HUES6 (cell line): ENCODE measurements at regions not wholly inside any gene's neighbourhood (a gene's known extent, or its start where the extent isn't known, plus 50 kb on each side); places are given as distances from the start of the nearest gene placed in this dataset.

Source experiments
- H3K27ac ChIP-seq: 2 replicates; pipeline ENCODE4 v1.7.0; 2013; ENCODE audit warnings: low read depth, mild to moderate bottlenecking, low read length, inconsistent platforms
- H3K27me3 ChIP-seq: 2 replicates; pipeline ENCODE4 v1.6.1; 2013; ENCODE audit warnings: low read length; ENCODE audit not compliant: control insufficient read depth, insufficient read depth
- H3K36me3 ChIP-seq: 2 replicates; pipeline ENCODE4 v1.6.1; 2013; ENCODE audit warnings: low read length; ENCODE audit not compliant: control insufficient read depth, insufficient read depth
- H3K4me1 ChIP-seq: 2 replicates; pipeline ENCODE4 v1.6.1; 2013; ENCODE audit warnings: low read length; ENCODE audit not compliant: control insufficient read depth, insufficient read depth
- H3K4me3 ChIP-seq: 2 replicates; pipeline ENCODE4 v1.5.1; 2013; ENCODE audit warnings: low read depth, low read length
- H3K9ac ChIP-seq: one replicate; pipeline ENCODE4 v1.6.1; 2013; ENCODE audit warnings: mild to moderate bottlenecking, low read length
- H3K9me3 ChIP-seq: 2 replicates; pipeline ENCODE4 v1.6.1; 2013; ENCODE audit warnings: low read depth, low read length; ENCODE audit not compliant: control insufficient read depth, insufficient read depth

DNA sequence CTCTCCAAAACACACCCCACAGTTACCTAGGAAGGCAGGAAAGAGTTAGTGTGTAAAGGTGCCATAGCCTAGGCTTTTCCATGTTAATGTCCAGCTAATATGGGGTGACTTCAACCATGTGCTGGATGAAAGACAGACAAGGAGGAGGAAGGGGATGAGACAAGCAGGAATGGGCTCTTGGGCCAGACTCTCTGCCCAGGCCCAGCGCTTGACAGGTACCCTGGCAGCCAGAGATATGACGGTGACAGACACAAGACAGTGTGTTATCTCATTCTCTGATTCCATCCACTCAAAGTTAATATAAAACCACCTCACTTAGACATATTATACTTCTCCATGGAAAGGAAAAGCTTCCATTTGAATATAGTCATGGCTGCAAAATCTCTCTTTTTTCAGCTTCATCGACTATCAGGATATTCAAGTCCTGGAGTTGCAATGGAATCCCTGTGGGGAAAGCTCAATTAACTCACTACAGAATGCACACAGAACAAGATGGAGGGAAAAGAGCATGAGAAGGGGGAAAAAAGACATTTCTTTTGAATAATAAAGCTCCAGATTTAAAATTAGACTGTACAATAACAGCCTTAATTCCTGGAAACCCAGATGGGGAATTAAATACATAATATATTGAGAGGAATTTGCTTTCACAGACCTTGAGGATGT, 596.7 kb downstream of the TOX3 start:
- Histone ChIP-seq H3K9me3 (no peaks in the 10 kb centered on the region), H3K27ac (no peak overlapping the region), H3K4me1 (peaks cover 33% of the 10 kb centered on the region), H3K36me3 (no peaks in the 10 kb centered on the region), H3K9ac (no peak overlapping the region), H3K4me3 (no peak overlapping the region), H3K27me3 (no peaks in the 10 kb centered on the region)

DNA sequence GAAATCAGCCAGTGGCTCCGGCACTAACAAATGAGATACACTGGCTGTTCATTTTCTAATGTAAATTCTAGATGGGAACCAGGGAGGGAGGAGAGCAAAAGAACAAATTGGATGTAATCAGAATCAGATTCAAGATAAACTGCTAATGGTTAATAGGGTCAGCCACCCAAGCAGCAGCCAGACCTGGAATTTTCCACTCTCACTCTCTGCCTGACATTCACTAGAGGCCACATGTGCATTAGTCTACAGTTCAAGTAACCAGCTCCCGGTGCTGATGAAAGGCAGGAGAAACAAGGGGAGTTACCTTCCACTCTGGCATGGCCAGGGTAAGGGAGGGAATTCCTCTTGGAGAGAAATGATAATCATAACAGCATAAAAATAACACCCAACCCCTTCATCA, 597.7 kb downstream of the TOX3 start:
- Histone ChIP-seq H3K9me3 (no peaks in the 10 kb centered on the region), H3K4me3 (no peak overlapping the region), H3K27ac (no peak overlapping the region)

DNA sequence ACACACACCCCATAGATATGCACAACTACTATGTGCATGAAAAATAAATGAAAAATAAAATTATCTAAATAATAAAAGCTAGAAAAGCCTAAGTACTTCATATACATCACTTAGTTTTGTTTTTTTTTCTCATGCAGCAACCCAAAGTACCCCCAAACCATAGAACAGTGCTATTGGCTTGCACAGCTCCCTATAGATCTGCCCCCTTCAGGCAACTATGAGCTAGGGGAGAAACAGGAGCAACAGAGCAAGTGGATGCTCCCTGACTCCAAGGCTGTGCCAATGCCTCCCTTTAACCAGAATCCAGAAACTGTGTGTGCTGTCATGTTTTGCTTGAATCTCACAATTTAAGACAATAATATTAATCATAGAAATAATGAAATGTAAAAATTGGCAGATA, 605.5 kb downstream of the TOX3 start:
- H3K4me3 ChIP-seq: no peak overlapping the region
- no peaks in the 10 kb centered on the region for H3K9me3 ChIP-seq
- no peaks in the 10 kb centered on the region for H3K36me3 ChIP-seq
- peaks cover 14% of the 10 kb centered on the region for H3K4me1 ChIP-seq
- no peak overlapping the region for H3K27ac ChIP-seq
- H3K9ac ChIP-seq: no peak overlapping the region
- H3K27me3 ChIP-seq: no peaks in the 10 kb centered on the region

More for the DNA sequence above, 597.7 kb downstream of the TOX3 start:
- Histone ChIP-seq H3K9ac (no peak overlapping the region), H3K27me3 (no peaks in the 10 kb centered on the region), H3K36me3 (no peaks in the 10 kb centered on the region), H3K4me1 (peaks cover 33% of the 10 kb centered on the region)

DNA sequence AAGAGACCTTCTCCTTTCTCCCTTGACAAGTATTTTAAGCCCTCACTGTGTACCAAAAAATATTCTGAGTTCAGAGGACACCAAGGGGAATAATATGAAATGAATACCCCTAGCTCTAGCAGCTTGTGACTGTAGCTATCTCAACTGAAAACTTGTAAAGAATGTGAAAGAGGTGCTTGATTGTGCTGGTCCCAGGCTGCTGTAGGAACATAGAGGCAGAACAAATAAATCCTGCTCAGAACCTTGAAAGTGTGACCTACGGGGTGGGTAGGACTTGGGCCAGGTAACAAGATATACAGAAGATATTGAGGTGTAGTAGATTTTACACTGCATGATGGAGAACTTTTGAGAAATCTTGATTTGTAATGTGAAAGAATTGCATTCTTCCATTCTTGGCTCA, 606.8 kb downstream of the TOX3 start:
- Histone ChIP-seq H3K9ac (no peak overlapping the region), H3K36me3 (no peaks in the 10 kb centered on the region), H3K27ac (no peak overlapping the region), H3K4me1 (peaks cover 14% of the 10 kb centered on the region), H3K27me3 (no peaks in the 10 kb centered on the region), H3K4me3 (no peak overlapping the region), H3K9me3 (no peaks in the 10 kb centered on the region)

DNA sequence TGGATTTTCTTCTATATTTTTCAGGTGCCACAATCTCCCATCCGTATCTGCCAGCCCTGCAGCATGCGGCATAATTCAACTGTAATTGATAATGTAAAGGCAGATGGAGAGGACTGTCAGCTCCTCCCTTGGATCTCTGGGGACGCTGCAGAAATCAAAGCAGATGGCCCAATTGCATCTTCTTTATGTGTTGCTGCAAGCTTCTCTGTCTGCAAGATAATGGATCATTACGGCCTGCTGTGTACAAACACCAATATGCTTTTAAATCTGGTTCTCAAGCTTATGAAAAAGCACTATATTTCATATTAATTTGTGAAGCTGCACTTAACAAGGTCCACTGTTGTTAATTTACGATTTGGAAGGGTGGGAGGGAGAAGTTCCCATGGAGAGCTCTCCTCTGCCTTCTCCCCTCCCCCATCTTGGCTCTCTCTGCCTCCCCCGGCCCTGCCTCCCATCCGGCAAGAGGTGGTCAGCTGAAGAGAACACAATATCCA, 607.5 kb downstream of the TOX3 start:
- Histone ChIP-seq H3K9me3 (no peaks in the 10 kb centered on the region), H3K36me3 (no peaks in the 10 kb centered on the region), H3K27me3 (no peaks in the 10 kb centered on the region), H3K4me3 (no peak overlapping the region), H3K9ac (no peak overlapping the region), H3K27ac (no peak overlapping the region), H3K4me1 (peaks cover 14% of the 10 kb centered on the region)

DNA sequence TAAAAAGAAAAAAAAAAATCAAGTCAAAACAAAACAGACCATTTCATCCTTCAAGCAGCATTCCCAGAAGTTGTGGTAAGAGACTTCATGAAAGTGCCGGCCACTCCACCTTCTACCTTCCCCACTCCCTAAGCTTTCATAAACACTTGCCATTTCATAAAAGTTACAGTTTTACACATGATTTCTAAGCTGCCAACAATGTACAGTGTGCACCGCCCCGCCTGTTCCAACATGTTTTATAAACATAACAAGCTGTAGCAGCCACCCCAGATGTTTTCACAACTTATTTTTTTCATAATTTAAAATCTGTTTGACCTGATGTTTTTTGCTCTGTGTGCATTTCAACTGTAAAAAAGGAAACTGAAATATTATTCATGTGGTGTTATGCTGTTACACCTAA, 608.1 kb downstream of the TOX3 start:
- no peak overlapping the region for H3K9ac ChIP-seq

DNA sequence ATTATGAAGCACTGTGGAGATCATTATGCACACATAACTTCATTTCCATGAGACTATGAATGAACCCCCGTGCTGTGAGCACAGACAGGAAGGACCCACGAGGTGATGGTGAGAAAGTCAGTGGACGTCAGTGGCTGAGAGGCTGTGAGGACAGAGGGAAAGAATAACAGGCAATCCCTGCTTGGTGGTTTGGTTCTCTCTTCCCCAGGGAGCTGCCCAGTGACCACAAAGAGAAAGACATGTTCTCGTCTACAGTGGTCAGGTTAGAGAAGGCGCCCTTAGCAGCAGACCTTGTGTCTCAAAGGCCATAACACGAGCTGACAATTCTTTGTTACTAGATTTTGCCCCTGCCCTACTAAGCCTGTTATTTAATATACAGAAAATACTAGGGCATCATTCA, 609.2 kb downstream of the TOX3 start:
- peaks cover 14% of the 10 kb centered on the region for H3K4me1 ChIP-seq
- H3K9me3 ChIP-seq: no peaks in the 10 kb centered on the region
- H3K27ac ChIP-seq: no peak overlapping the region
- no peak overlapping the region for H3K4me3 ChIP-seq
- no peaks in the 10 kb centered on the region for H3K27me3 ChIP-seq
- H3K9ac ChIP-seq: no peak overlapping the region
- no peaks in the 10 kb centered on the region for H3K36me3 ChIP-seq

More for the DNA sequence above, 608.1 kb downstream of the TOX3 start:
- Histone ChIP-seq H3K27ac (no peak overlapping the region), H3K36me3 (no peaks in the 10 kb centered on the region), H3K4me1 (peaks cover 14% of the 10 kb centered on the region), H3K9me3 (no peaks in the 10 kb centered on the region), H3K4me3 (no peak overlapping the region), H3K27me3 (no peaks in the 10 kb centered on the region)

DNA sequence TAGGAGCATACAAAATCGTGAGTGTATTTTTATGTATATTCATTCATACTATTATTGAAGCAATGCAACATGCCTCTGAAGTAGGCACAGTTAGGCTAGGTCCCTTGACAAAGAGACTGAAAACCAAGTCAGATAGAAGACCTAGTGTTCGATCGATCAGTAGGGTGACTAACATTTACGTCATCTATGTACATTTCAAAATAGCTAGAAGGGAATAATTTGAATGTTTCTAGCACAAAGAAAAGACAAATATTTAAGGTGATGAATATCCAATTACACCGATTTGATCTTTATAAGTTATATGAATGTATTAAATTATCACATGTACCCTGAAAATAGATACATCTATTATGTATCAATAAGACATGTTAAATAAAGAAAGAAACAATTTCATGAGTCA, 610.1 kb downstream of the TOX3 start:
- no peaks in the 10 kb centered on the region for H3K27me3 ChIP-seq
- no peaks in the 10 kb centered on the region for H3K9me3 ChIP-seq
- H3K27ac ChIP-seq: no peak overlapping the region
- no peak overlapping the region for H3K4me3 ChIP-seq
- H3K4me1 ChIP-seq: peaks cover 14% of the 10 kb centered on the region
- no peak overlapping the region for H3K9ac ChIP-seq
- no peaks in the 10 kb centered on the region for H3K36me3 ChIP-seq

DNA sequence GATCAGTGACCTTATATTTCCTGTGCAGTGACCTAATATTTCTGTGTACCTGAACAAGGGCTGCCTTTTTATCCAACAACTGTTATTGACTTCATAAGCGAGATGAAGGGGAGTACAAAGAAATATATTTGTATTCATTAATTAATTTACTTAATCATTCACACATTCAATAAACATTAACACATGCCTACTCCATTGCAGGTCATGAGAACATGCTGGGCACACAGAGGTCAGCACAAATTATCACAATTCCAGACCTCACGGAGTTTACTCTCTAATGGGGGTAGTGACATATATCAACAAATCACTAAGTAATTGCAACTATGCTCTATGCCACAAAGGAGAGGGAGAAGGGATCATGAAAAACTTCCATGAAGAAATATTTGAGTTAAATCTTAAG, 614.6 kb downstream of the TOX3 start:
- no peaks in the 10 kb centered on the region for H3K36me3 ChIP-seq
- H3K27me3 ChIP-seq: no peaks in the 10 kb centered on the region
- no peak overlapping the region for H3K27ac ChIP-seq
- no peak overlapping the region for H3K9ac ChIP-seq
- H3K4me3 ChIP-seq: no peak overlapping the region
- H3K9me3 ChIP-seq: no peaks in the 10 kb centered on the region
- no peaks in the 10 kb centered on the region for H3K4me1 ChIP-seq

DNA sequence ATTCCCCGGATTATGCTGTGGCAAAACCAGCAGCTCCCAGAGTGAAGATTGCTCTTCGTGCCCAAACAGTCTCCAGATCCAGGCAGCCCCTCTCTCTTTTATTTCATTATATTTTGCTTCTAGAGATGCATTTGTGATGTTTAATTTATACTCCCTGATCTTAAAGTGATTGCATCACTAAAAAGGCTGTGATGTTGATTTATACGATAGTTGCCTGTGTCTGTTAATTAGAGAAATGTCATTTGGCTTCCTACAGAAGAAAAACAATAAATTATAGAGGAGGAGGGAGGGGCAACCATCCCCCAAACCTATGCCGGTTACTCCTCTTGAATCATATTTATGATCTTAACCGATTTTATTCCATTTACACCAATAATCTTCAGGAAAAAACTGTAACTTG, 615.3 kb downstream of the TOX3 start:
- Histone ChIP-seq H3K27me3 (no peaks in the 10 kb centered on the region), H3K4me1 (no peaks in the 10 kb centered on the region), H3K9ac (no peak overlapping the region), H3K27ac (no peak overlapping the region), H3K4me3 (no peak overlapping the region), H3K9me3 (no peaks in the 10 kb centered on the region), H3K36me3 (no peaks in the 10 kb centered on the region)

DNA sequence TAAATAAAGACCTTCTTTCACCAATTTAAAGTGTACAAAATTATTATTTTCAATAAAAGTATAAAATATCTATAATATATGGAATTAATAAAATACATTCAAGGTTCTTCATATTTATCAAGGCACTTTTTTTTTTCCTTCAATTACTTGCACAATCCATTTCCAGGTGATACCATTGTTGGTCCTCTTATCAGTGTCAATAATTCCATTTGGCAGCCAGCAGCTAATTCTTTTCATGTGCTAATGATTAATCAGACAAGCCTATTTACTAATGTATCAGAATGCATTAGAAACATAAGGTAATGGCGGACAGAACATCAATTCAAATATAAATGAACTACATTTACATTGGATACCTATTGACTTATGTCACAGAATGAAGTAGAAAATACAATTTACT, 622.2 kb downstream of the TOX3 start:
- Histone ChIP-seq H3K27me3 (no peaks in the 10 kb centered on the region), H3K9me3 (no peaks in the 10 kb centered on the region)

More for the DNA sequence above, 622.2 kb downstream of the TOX3 start:
- Histone ChIP-seq H3K27ac (no peak overlapping the region), H3K9ac (no peak overlapping the region), H3K4me3 (no peak overlapping the region), H3K4me1 (no peaks in the 10 kb centered on the region), H3K36me3 (no peaks in the 10 kb centered on the region)
